Panc1 (cell line): ENCODE measurements at regions not wholly inside any gene's neighbourhood (a gene's known extent, or its start where the extent isn't known, plus 50 kb on each side); places are given as distances from the start of the nearest gene placed in this dataset.

ENCODE experiments used
- CTCF ChIP-seq: fragments of 450-650 bp; IDR thresholded peaks from 2 replicates; pipeline ENCODE4 v1.5.1; 2017; ENCODE audit warnings: mild to moderate bottlenecking
- POLR2AphosphoS5 ChIP-seq: IDR thresholded peaks from 2 replicates; pipeline ENCODE4 v1.6.1; 2012; ENCODE audit warnings: mild to moderate bottlenecking, low read depth, low read length, moderate library complexity
- TCF7L2 ChIP-seq: IDR thresholded peaks from 2 replicates; pipeline ENCODE4 v1.6.1; 2011; ENCODE audit warnings: mild to moderate bottlenecking, low read depth, low read length, inconsistent platforms

- TF ChIP-seq CTCF (no peak), POLR2AphosphoS5 (no peak), TCF7L2 (no peak)
These were observed 105.3 kb downstream of the RGS2 start for GRCh38 chr1:192914092-192914491.
